ENCODE measurements at regions not wholly inside any gene's neighbourhood (a gene's known extent, or its start where the extent isn't known, plus 50 kb on each side); places are given as distances from the start of the nearest gene placed in this dataset.

DNA sequence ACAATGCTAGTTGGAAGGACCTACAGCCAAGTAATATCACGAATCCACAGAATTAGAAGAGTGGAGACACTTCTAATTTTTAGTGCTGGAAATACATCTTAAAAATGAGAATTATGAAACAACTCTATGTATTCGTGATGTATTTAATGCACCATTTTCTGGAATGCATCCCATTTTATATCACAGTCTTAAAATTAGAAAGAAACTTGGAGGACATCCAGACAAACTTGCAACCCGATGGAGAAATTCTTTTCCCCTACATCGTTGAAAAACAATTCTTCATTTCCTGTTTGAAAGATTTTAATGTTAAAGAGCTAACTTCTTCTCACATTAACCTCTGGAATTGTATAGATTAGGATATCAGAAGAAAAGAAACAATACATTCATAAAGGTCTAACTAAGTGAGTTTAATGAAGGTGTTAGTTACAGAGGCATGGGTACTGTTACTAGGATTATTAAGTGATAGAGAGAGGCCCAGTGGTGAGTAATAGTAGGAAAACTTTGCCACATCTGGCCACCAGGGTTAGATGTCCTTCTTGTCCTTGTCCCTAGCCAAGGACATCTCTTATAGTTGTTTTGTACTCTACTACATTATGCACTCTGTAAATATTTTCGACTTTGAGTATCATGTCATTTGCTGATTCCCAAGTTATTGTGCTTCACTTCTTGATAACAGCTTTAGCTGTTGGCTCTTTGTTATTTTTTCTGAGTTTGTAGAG, 502.4 kb upstream of the PTCHD4 start (continued):
- TF ChIP-seq, protein P1, sequence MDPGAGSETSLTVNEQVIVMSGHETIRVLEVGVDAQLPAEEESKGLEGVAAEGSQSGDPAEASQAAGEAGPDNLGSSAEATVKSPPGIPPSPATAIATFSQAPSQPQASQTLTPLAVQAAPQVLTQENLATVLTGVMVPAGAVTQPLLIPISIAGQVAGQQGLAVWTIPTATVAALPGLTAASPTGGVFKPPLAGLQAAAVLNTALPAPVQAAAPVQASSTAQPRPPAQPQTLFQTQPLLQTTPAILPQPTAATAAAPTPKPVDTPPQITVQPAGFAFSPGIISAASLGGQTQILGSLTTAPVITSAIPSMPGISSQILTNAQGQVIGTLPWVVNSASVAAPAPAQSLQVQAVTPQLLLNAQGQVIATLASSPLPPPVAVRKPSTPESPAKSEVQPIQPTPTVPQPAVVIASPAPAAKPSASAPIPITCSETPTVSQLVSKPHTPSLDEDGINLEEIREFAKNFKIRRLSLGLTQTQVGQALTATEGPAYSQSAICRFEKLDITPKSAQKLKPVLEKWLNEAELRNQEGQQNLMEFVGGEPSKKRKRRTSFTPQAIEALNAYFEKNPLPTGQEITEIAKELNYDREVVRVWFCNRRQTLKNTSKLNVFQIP (CRISPR knock-in tag; IDR thresholded peaks at IDR 0.05; ENCODE audit: borderline replicate concordance, low read depth): no peak
- no peak for TF ChIP-seq PPARA (CRISPR knock-in tag; IDR thresholded peaks at IDR 0.05; ENCODE audit: borderline replicate concordance)
- no peak for TF ChIP-seq SNAI2 (CRISPR knock-in tag; IDR thresholded peaks at IDR 0.05)
- TF ChIP-seq BACH2 (CRISPR knock-in tag; IDR thresholded peaks at IDR 0.05; ENCODE audit: borderline replicate concordance): no peak
- TF ChIP-seq ZNF8 (CRISPR knock-in tag; IDR thresholded peaks at IDR 0.05): no peak
- TF ChIP-seq TCF4 (CRISPR knock-in tag; IDR thresholded peaks at IDR 0.05; ENCODE audit: borderline replicate concordance): no peak
- no peak for TF ChIP-seq ZFP3 (CRISPR knock-in tag; IDR thresholded peaks at IDR 0.05)
- no peak for TF ChIP-seq GLIS3 (CRISPR knock-in tag; IDR thresholded peaks at IDR 0.05)

GRCh38 chr6:48611332-48611731, 500.3 kb upstream of the PTCHD4 start:
- no peak for TF ChIP-seq PPARA (CRISPR knock-in tag; IDR thresholded peaks at IDR 0.05; ENCODE audit: borderline replicate concordance)
- TF ChIP-seq ZC3H10 (CRISPR knock-in tag; IDR thresholded peaks at IDR 0.05): no peak
- TF ChIP-seq CSRNP3 (CRISPR knock-in tag; IDR thresholded peaks at IDR 0.05): no peak
- no peak for TF ChIP-seq CSDC2 (CRISPR knock-in tag; IDR thresholded peaks at IDR 0.05)
- no peak for TF ChIP-seq TCF4 (CRISPR knock-in tag; IDR thresholded peaks at IDR 0.05; ENCODE audit: borderline replicate concordance)
- no peak for TF ChIP-seq ARNTL (CRISPR knock-in tag; IDR thresholded peaks at IDR 0.05; ENCODE audit: borderline replicate concordance, low read depth)
- TF ChIP-seq, protein P1 (CRISPR knock-in tag; IDR thresholded peaks at IDR 0.05; ENCODE audit: borderline replicate concordance, low read depth): no peak
- no peak for TF ChIP-seq ZFP3 (CRISPR knock-in tag; IDR thresholded peaks at IDR 0.05)
- no peak for TF ChIP-seq BACH2 (CRISPR knock-in tag; IDR thresholded peaks at IDR 0.05; ENCODE audit: borderline replicate concordance)
- no peak for TF ChIP-seq ZFP30 (CRISPR knock-in tag; IDR thresholded peaks at IDR 0.05)
- TF ChIP-seq RARB (CRISPR knock-in tag; IDR thresholded peaks at IDR 0.05): no peak
- TF ChIP-seq ZNF8 (CRISPR knock-in tag; IDR thresholded peaks at IDR 0.05): no peak
- no peak for TF ChIP-seq ZNF70 (CRISPR knock-in tag; IDR thresholded peaks at IDR 0.05)
- no peak for TF ChIP-seq ISL1 (CRISPR knock-in tag; IDR thresholded peaks at IDR 0.05)
- no peak for TF ChIP-seq TOX (CRISPR knock-in tag; IDR thresholded peaks at IDR 0.05; ENCODE audit: borderline replicate concordance)
- TF ChIP-seq, protein P2, sequence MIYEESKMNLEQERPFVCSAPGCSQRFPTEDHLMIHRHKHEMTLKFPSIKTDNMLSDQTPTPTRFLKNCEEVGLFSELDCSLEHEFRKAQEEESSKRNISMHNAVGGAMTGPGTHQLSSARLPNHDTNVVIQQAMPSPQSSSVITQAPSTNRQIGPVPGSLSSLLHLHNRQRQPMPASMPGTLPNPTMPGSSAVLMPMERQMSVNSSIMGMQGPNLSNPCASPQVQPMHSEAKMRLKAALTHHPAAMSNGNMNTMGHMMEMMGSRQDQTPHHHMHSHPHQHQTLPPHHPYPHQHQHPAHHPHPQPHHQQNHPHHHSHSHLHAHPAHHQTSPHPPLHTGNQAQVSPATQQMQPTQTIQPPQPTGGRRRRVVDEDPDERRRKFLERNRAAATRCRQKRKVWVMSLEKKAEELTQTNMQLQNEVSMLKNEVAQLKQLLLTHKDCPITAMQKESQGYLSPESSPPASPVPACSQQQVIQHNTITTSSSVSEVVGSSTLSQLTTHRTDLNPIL (CRISPR knock-in tag; IDR thresholded peaks at IDR 0.05; ENCODE audit: low read depth): no peak
- no peak for ATAC-seq

GRCh38 chr6:48610846-48611245, 499.8 kb upstream of the PTCHD4 start:
- no peak for ATAC-seq
- no peak for TF ChIP-seq TCF4 (CRISPR knock-in tag; IDR thresholded peaks at IDR 0.05; ENCODE audit: borderline replicate concordance)
- TF ChIP-seq TSHZ2 (CRISPR knock-in tag; IDR thresholded peaks at IDR 0.05): no peak
- TF ChIP-seq GLIS3 (CRISPR knock-in tag; IDR thresholded peaks at IDR 0.05): no peak
- no peak for TF ChIP-seq CSRNP3 (CRISPR knock-in tag; IDR thresholded peaks at IDR 0.05)
- TF ChIP-seq TOX (CRISPR knock-in tag; IDR thresholded peaks at IDR 0.05; ENCODE audit: borderline replicate concordance): no peak
- TF ChIP-seq BACH2 (CRISPR knock-in tag; IDR thresholded peaks at IDR 0.05; ENCODE audit: borderline replicate concordance): no peak
- no peak for TF ChIP-seq ZFP30 (CRISPR knock-in tag; IDR thresholded peaks at IDR 0.05)
- TF ChIP-seq OSR1 (CRISPR knock-in tag; IDR thresholded peaks at IDR 0.05): no peak

Data from SK-N-SH treated with all-trans-retinoic acid at 6 μM for 48 hours (cell line).